Naive thymus-derived CD4-positive, alpha-beta T cell (primary cell): ENCODE measurements at regions not wholly inside any gene's neighbourhood (a gene's known extent, or its start where the extent isn't known, plus 50 kb on each side); places are given as distances from the start of the nearest gene placed in this dataset.

Experiments used
- ATAC-seq: fragments of 150-1000 bp; cut with Tn5 transposase; 2 replicates; pipeline ENCODE4 v1.10.0; 2021; ENCODE audit warnings: mild to moderate bottlenecking, moderate library complexity
- CTCF ChIA-PET: fragments of 350-600 bp; sonication (Branson Sonifier 250); formaldehyde crosslinking; loops from one replicate; lab custom pipeline; 2021; ENCODE audit warnings: antibody characterized with exemption; lab: Charles Lee
- POLR2A ChIA-PET: fragments of 350-600 bp; sonication (Branson Sonifier 250); formaldehyde crosslinking; loops from one replicate; lab custom pipeline; 2021; ENCODE audit warnings: antibody characterized with exemption, inconsistent platforms; lab: Charles Lee
- DNase-seq, 9 donors: peaks; one replicate each; pipeline versions ENCODE4 v3.0.0 to v3.0.0-alpha.2; 2020 to 2022; ENCODE audit warnings: mixed read lengths in 1 of 9
- H3K27ac ChIP-seq: one replicate; pipeline ENCODE4 v1.7.0; 2013; ENCODE audit warnings: mild to moderate bottlenecking, low read depth, low read length, moderate library complexity
- H3K27me3 ChIP-seq, 2 donors: one replicate each; pipeline ENCODE4 v1.7.0; 2013; ENCODE audit warnings: low read length in 2 of 2, mild to moderate bottlenecking in 2 of 2, moderate library complexity in 2 of 2; ENCODE audit not compliant: control insufficient read depth in 2 of 2, insufficient read depth in 2 of 2
- H3K36me3 ChIP-seq, 3 experiments: 1 replicate in 2 of 3; 2 replicates in 1 of 3; pipeline ENCODE4 v1.7.0; 2013; ENCODE audit warnings: low read length in 3 of 3, mild to moderate bottlenecking in 3 of 3, moderate library complexity in 1 of 3; ENCODE audit not compliant: insufficient read depth in 3 of 3, control insufficient read depth in 2 of 3
- H3K4me1 ChIP-seq, 2 donors: one replicate each; pipeline ENCODE4 v1.7.0; 2013; ENCODE audit warnings: low read length in 2 of 2, mild to moderate bottlenecking in 2 of 2, moderate library complexity in 1 of 2; ENCODE audit not compliant: control insufficient read depth in 2 of 2, insufficient read depth in 2 of 2
- H3K4me3 ChIP-seq: 2 replicates; pipeline ENCODE4 v1.7.0; 2013; ENCODE audit warnings: mild to moderate bottlenecking, low read length
- H3K9me3 ChIP-seq, 3 experiments: 1 replicate in 2 of 3; 2 replicates in 1 of 3; pipeline ENCODE4 v1.7.0; 2013; ENCODE audit warnings: low read length in 3 of 3; ENCODE audit not compliant: control insufficient read depth in 2 of 3
- H3K27ac Mint-ChIP-seq, 9 donors: one replicate each; pipeline ENCODE4 v1.8.0; 2020 to 2022; ENCODE audit warnings: mixed read lengths in 9 of 9, mild to moderate bottlenecking in 8 of 9, moderate library complexity in 5 of 9, inconsistent platforms in 2 of 9
- H3K27me3 Mint-ChIP-seq, 5 donors: one replicate each; pipeline ENCODE4 v1.8.0; 2021 to 2022; ENCODE audit warnings: mixed read lengths in 5 of 5, mild to moderate bottlenecking in 1 of 5
- H3K36me3 Mint-ChIP-seq, 5 donors: one replicate each; pipeline ENCODE4 v1.8.0; 2020 to 2022; ENCODE audit warnings: mixed read lengths in 5 of 5, mild to moderate bottlenecking in 3 of 5, inconsistent platforms in 1 of 5
- H3K4me1 Mint-ChIP-seq, 7 donors: one replicate each; pipeline ENCODE4 v1.8.0; 2020 to 2022; ENCODE audit warnings: mixed read lengths in 7 of 7, mild to moderate bottlenecking in 3 of 7, inconsistent platforms in 1 of 7
- H3K4me3 Mint-ChIP-seq, 10 donors: one replicate each; pipeline ENCODE4 v1.8.0; 2020 to 2022; ENCODE audit warnings: mild to moderate bottlenecking in 10 of 10, mixed read lengths in 10 of 10, moderate library complexity in 6 of 10, inconsistent platforms in 2 of 10
- H3K9me3 Mint-ChIP-seq, 11 donors: one replicate each; pipeline ENCODE4 v1.8.0; 2020 to 2022; ENCODE audit warnings: mixed read lengths in 11 of 11, mild to moderate bottlenecking in 4 of 11, inconsistent platforms in 1 of 11, moderate library complexity in 1 of 11
- intact Hi-C, 2 donors: fragments of 100-400 bp; cut with micrococcal nuclease; formaldehyde crosslinking; loops; one replicate each; pipeline ENCODE4 v1.15.1; 2023

DNA sequence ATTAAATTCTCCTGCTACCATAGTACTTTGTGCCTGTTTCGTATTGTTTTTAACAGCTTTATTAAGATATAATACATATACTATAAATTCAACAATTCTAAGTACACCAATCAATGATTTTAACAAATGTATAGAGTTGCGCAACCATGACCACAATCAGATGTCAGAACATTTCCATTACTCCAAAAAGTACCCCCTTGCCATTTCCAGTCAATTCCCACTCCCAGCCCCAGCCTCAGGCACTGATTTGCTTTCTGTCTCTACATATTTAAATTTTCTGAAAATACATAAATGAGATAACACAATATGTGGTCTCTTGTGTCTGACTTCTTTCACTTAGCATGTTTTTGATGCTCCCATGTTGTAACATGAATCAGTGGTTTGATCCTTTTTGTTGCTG, 193.9 kb downstream of the FIGN start:
- POLR2A ChIA-PET, result no interaction called here

DNA sequence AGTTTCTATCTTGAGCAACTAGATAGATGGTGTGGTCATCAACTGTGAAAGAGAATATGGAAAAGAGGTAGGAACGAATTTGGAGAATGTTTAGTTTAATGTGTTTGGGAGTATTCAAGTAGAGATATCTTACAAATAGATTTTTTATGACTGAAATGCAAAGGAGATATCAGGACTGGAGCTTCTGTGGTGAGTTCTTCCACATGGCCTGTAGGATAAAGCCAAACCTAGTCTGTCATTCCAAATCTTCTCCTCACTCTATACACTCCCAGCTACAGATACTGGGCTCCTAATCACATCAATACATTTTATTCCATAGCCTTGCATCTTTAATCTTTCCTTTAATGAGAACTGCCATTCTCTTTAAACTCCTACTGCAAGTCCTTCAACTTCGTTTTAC, 194.3 kb downstream of the FIGN start:
- H3K9me3 ChIP-seq, result no peaks in the 10 kb centered on the region
- no peak overlapping the region for H3K27ac ChIP-seq
- H3K4me3 ChIP-seq, result no peak overlapping the region
- Mint-ChIP-seq H3K9me3 (peaks cover 0 to 19% (median 3%) of the 10 kb centered on the region in 11 donors), H3K4me3 (no peak overlapping the region), H3K27me3 (no peaks in the 10 kb centered on the region), H3K4me1 (no peaks in the 10 kb centered on the region), H3K27ac (no peak overlapping the region), H3K36me3 (no peaks in the 10 kb centered on the region)
- no peaks in the 10 kb centered on the region for H3K27me3 ChIP-seq
- intact Hi-C loops, result no loop called here
- DNase-seq (no peak), ATAC-seq (no peak)
- H3K36me3 ChIP-seq, result no peaks in the 10 kb centered on the region
- POLR2A ChIA-PET, result no interaction called here
- CTCF ChIA-PET, result no interaction called here
- no peaks in the 10 kb centered on the region for H3K4me1 ChIP-seq

More for the DNA sequence above, 193.9 kb downstream of the FIGN start:
- Histone ChIP-seq H3K4me3 (no peak overlapping the region), H3K4me1 (no peaks in the 10 kb centered on the region), H3K9me3 (no peaks in the 10 kb centered on the region), H3K27me3 (no peaks in the 10 kb centered on the region), H3K36me3 (no peaks in the 10 kb centered on the region), H3K27ac (no peak overlapping the region)
- ATAC-seq (no peak), DNase-seq (no peak)
- H3K27ac Mint-ChIP-seq, result no peak overlapping the region
- H3K4me3 Mint-ChIP-seq, result no peak overlapping the region
- no peaks in the 10 kb centered on the region for H3K4me1 Mint-ChIP-seq
- CTCF ChIA-PET, result no interaction called here
- H3K36me3 Mint-ChIP-seq, result no peaks in the 10 kb centered on the region
- H3K27me3 Mint-ChIP-seq, result no peaks in the 10 kb centered on the region
- intact Hi-C loops, result no loop called here
- peaks cover 0 to 21% (median 3%) of the 10 kb centered on the region in 11 donors for H3K9me3 Mint-ChIP-seq

DNA sequence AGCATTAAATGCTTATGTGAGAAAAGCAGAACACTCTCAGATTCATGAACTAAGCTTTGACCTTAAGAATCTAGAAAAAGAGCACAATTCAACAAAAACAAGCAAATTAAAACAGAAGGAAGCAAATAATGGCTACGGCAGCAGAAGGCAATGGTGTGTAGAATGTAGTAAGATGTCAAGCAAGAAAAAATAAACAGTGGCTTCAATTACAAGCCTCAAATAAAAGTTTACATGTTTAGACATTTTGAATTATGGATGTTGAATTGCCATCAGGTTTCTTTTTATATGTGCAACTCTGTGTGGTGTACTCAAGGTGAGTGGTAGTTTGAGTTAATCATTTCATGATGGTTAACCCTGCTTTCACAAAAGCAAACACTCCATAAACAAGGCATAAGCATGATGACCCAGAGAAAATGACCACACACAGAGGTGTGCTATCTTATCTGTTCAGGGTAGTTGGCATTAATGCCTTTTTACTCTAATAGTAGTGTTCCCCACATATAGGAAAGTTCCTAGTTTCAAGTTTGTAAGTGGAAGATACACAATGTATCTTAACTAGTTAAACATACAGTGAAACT, 207.1 kb downstream of the FIGN start:
- H3K4me1 ChIP-seq, result no peaks in the 10 kb centered on the region
- Mint-ChIP-seq H3K4me3 (no peak overlapping the region), H3K27me3 (no peaks in the 10 kb centered on the region), H3K27ac (no peak overlapping the region), H3K4me1 (no peaks in the 10 kb centered on the region), H3K9me3 (peaks cover 0 to 32% (median 10%) of the 10 kb centered on the region in 11 donors), H3K36me3 (peaks cover 0 to 4% (median 0%) of the 10 kb centered on the region in 5 donors)
- ATAC-seq (no peak), DNase-seq (no peak)
- intact Hi-C loops, result no loop called here
- H3K27me3 ChIP-seq, result no peaks in the 10 kb centered on the region
- no peak overlapping the region for H3K4me3 ChIP-seq
- H3K9me3 ChIP-seq, result no peaks in the 10 kb centered on the region
- H3K36me3 ChIP-seq, result no peaks in the 10 kb centered on the region
- H3K27ac ChIP-seq, result no peak overlapping the region
- ChIA-PET CTCF (no interaction called here), POLR2A (no interaction called here)

DNA sequence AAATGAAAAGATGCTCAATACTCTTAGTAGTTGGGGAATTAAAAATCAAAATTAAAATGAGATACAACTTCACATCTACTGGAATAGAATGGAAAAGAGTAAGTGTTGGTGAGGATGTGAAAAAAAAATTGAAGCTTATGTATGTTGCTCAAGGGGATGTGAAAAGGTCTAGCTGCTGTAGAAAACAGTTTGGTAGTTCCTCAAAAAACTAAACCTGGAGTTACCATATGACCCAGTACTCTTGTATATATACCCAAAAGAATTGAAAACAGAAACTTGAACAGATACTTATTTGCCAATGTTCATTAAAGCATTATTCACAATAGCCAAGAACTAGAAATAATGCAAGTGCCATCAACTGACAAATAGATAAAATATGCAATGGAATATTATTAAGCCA, 208.4 kb downstream of the FIGN start:
- no peak overlapping the region for H3K4me3 Mint-ChIP-seq
- POLR2A ChIA-PET, result no interaction called here
- no peak for ATAC-seq

DNA sequence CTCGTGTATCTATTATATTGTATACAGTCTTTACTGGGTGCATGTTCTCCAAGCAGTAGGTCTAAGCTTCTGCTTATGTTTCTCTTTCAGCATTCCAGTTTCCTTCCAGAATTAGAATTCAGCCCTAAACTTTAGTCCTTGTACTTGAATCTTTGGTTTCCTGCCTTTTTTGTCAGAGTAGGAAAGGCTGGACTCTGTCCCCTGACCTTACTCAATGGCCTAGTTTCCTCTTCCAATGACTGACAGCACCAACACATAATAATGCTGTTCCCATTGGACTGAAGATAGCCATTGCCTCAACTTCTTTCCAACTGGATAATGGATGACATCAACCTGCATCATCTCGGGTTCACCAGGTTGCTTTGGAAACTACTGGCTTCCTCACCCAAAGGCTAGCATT, 217.0 kb downstream of the FIGN start:
- DNase-seq, result no peak
- no peaks in the 10 kb centered on the region for H3K36me3 Mint-ChIP-seq
- H3K9me3 Mint-ChIP-seq, result peaks cover 0 to 45% (median 11%) of the 10 kb centered on the region in 11 donors

More for the DNA sequence above, 208.4 kb downstream of the FIGN start:
- Histone ChIP-seq H3K36me3 (no peaks in the 10 kb centered on the region), H3K27me3 (no peaks in the 10 kb centered on the region), H3K27ac (no peak overlapping the region), H3K4me1 (no peaks in the 10 kb centered on the region), H3K4me3 (no peak overlapping the region), H3K9me3 (no peaks in the 10 kb centered on the region)
- CTCF ChIA-PET, result no interaction called here
- Mint-ChIP-seq H3K4me1 (no peaks in the 10 kb centered on the region), H3K27ac (no peak overlapping the region), H3K36me3 (peaks cover 0 to 4% (median 0%) of the 10 kb centered on the region in 5 donors), H3K27me3 (no peaks in the 10 kb centered on the region), H3K9me3 (peaks cover 0 to 45% (median 10%) of the 10 kb centered on the region in 11 donors)
- no peak for DNase-seq
- intact Hi-C loops, result no loop called here

DNA sequence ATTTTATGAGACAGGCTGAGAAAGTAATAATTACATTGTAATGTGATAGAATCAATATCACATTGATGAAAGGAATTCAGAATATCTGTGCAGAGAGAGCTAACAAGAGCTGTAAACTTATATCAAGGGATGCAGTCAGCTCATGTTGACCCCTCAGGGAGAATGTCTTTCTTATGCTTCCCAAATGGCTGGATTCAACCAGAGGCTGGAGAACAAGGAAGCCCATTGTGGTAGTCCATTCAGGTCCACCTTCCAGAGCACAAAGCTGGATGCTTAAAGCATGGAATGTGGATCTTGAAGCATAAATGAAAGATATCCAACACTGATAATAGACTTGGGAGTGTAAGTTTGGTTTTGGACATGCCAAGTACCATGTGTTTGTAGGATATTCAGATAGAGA, 220.0 kb downstream of the FIGN start:
- Mint-ChIP-seq H3K27ac (no peak overlapping the region), H3K4me3 (no peak overlapping the region), H3K27me3 (no peaks in the 10 kb centered on the region), H3K36me3 (no peaks in the 10 kb centered on the region), H3K9me3 (peaks cover 4 to 36% (median 7%) of the 10 kb centered on the region in 11 donors), H3K4me1 (peaks cover 0 to 2% (median 0%) of the 10 kb centered on the region in 7 donors)
- intact Hi-C loops, result no loop called here
- ATAC-seq (no peak), DNase-seq (no peak)
- ChIA-PET CTCF (no interaction called here), POLR2A (no interaction called here)
- Histone ChIP-seq H3K27ac (no peak overlapping the region), H3K27me3 (no peaks in the 10 kb centered on the region), H3K4me3 (no peak overlapping the region), H3K4me1 (no peaks in the 10 kb centered on the region), H3K36me3 (no peaks in the 10 kb centered on the region), H3K9me3 (peaks cover 0 to 6% (median 0%) of the 10 kb centered on the region in 3 experiments)

More for the DNA sequence above, 217.0 kb downstream of the FIGN start:
- Mint-ChIP-seq H3K4me3 (no peak overlapping the region), H3K27ac (no peak overlapping the region), H3K4me1 (peaks cover 0 to 2% (median 0%) of the 10 kb centered on the region in 7 donors), H3K27me3 (no peaks in the 10 kb centered on the region)
- no peaks in the 10 kb centered on the region for H3K36me3 ChIP-seq
- ChIA-PET CTCF (interaction anchor here (0.6 kb wide), 1 partner anchor 1198 kb away, joined by 3 read pairs; no protein-coding TSS in a partner anchor), POLR2A (no interaction called here)
- ATAC-seq, result no peak
- H3K27me3 ChIP-seq, result no peaks in the 10 kb centered on the region
- no peaks in the 10 kb centered on the region for H3K4me1 ChIP-seq
- H3K4me3 ChIP-seq, result no peak overlapping the region
- H3K27ac ChIP-seq, result no peak overlapping the region
- intact Hi-C loops, result no loop called here
- no peaks in the 10 kb centered on the region for H3K9me3 ChIP-seq

DNA sequence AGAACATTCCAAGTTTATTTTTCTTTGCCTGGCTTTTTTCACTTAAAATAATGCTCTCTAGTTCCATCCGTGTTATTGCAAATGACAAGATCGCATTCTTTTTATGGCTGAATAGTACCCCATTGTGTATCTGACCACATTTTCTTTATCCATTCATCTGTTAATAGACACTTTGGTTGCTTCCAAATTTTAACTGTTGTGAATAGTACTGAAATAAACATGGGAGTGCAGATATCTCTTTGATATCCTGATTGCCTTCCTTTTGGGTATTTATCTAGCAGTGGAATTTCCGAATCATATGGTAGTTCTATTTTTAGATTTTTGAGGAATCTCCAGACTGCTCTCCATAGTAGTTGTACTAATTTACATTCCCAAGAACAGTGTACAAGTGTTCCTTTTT, 230.5 kb downstream of the FIGN start:
- Mint-ChIP-seq H3K4me3 (no peak overlapping the region), H3K27me3 (no peaks in the 10 kb centered on the region), H3K36me3 (no peaks in the 10 kb centered on the region), H3K9me3 (peaks cover 0 to 15% (median 5%) of the 10 kb centered on the region in 11 donors), H3K27ac (no peak overlapping the region), H3K4me1 (no peaks in the 10 kb centered on the region)
- H3K4me3 ChIP-seq, result no peak overlapping the region
- no peaks in the 10 kb centered on the region for H3K9me3 ChIP-seq
- no peak overlapping the region for H3K27ac ChIP-seq
- H3K36me3 ChIP-seq, result no peaks in the 10 kb centered on the region
- H3K27me3 ChIP-seq, result no peaks in the 10 kb centered on the region
- CTCF ChIA-PET, result no interaction called here
- ATAC-seq (no peak), DNase-seq (no peak)
- POLR2A ChIA-PET, result no interaction called here
- no peaks in the 10 kb centered on the region for H3K4me1 ChIP-seq
- intact Hi-C loops, result no loop called here
